Activated B cell treated with CpG ODN at 0.5 μM for 24 hours (primary cell): ENCODE measurements at regions not wholly inside any gene's neighbourhood (a gene's known extent, or its start where the extent isn't known, plus 50 kb on each side); places are given as distances from the start of the nearest gene placed in this dataset.

Experiments used
- ATAC-seq: fragments of 200-7000 bp; cut with Tn5 transposase; one replicate; pipeline ENCODE4 v1.10.0; 2021; ENCODE audit warnings: low read depth, mild to moderate bottlenecking, moderate library complexity
- CTCF ChIA-PET: fragments of 350-600 bp; sonication (Branson Sonifier 250); formaldehyde crosslinking; loops from one replicate; lab custom pipeline; 2021; ENCODE audit warnings: antibody characterized with exemption; lab: Charles Lee
- POLR2A ChIA-PET: fragments of 350-600 bp; sonication (Branson Sonifier 250); formaldehyde crosslinking; loops from one replicate; lab custom pipeline; 2021; ENCODE audit warnings: antibody characterized with exemption; lab: Charles Lee
- DNase-seq: peaks from one replicate; pipeline ENCODE4 v3.0.0; 2022
- H3K27ac Mint-ChIP-seq: one replicate; pipeline ENCODE4 v1.8.0; 2020; ENCODE audit warnings: mixed read lengths
- H3K27me3 Mint-ChIP-seq: one replicate; pipeline ENCODE4 v1.8.0; 2021; ENCODE audit warnings: mixed read lengths
- H3K36me3 Mint-ChIP-seq: one replicate; pipeline ENCODE4 v1.8.0; 2021; ENCODE audit warnings: low read depth, mixed read lengths
- H3K4me1 Mint-ChIP-seq: one replicate; pipeline ENCODE4 v1.8.0; 2021; ENCODE audit warnings: mixed read lengths
- H3K4me3 Mint-ChIP-seq: one replicate; pipeline ENCODE4 v1.8.0; 2020; ENCODE audit warnings: mild to moderate bottlenecking, mixed read lengths
- H3K9me3 Mint-ChIP-seq: one replicate; pipeline ENCODE4 v1.8.0; 2020; ENCODE audit warnings: mixed read lengths
- CTCF ChIP-seq: fragments of 200-600 bp; IDR thresholded peaks from one replicate; pipeline ENCODE4 v1.8.0; 2022; ENCODE audit warnings: antibody characterized with exemption, mild to moderate bottlenecking
- intact Hi-C: fragments of 100-400 bp; cut with micrococcal nuclease; formaldehyde crosslinking; loops from one replicate; pipeline ENCODE4 v1.15.1; 2024

- intact Hi-C loops, result no loop called here
- H3K27ac Mint-ChIP-seq, result no peak overlapping the region
- peaks cover 7% of the 10 kb centered on the region for H3K27me3 Mint-ChIP-seq
- CTCF ChIA-PET, result no interaction called here
- ATAC-seq, result no peak
- no peaks in the 10 kb centered on the region for H3K9me3 Mint-ChIP-seq
- POLR2A ChIA-PET, result no interaction called here
- DNase-seq, result no peak
- H3K36me3 Mint-ChIP-seq, result no peaks in the 10 kb centered on the region
- no peak overlapping the region for H3K4me3 Mint-ChIP-seq
- TF ChIP-seq CTCF, result no peak
- H3K4me1 Mint-ChIP-seq, result no peaks in the 10 kb centered on the region
These were observed 219.4 kb upstream of the ARL4C start for GRCh38 chr2:234716271-234716670.

GRCh38 chr2:234715671-234716250 is 218.9 kb upstream of the ARL4C start:
- Mint-ChIP-seq H3K4me1 (no peaks in the 10 kb centered on the region), H3K4me3 (no peak overlapping the region), H3K27ac (no peak overlapping the region), H3K9me3 (no peaks in the 10 kb centered on the region), H3K27me3 (peaks cover 7% of the 10 kb centered on the region), H3K36me3 (no peaks in the 10 kb centered on the region)
- CTCF ChIA-PET, result no interaction called here
- intact Hi-C loops, result no loop called here
- TF ChIP-seq CTCF, result no peak
- POLR2A ChIA-PET, result no interaction called here
- DNase-seq (no peak), ATAC-seq (no peak)

GRCh38 chr2:234714711-234715110 is 217.8 kb upstream of the ARL4C start:
- H3K9me3 Mint-ChIP-seq, result no peaks in the 10 kb centered on the region
- CTCF ChIA-PET, result interaction anchor here (1.0 kb wide), 1 partner anchor 104 kb away, joined by 3 read pairs; no protein-coding TSS in a partner anchor

GRCh38 chr2:234712421-234712935 is 215.6 kb upstream of the ARL4C start:
- intact Hi-C loops, result no loop called here
- Mint-ChIP-seq H3K9me3 (no peaks in the 10 kb centered on the region), H3K27me3 (peaks cover 15% of the 10 kb centered on the region), H3K36me3 (no peaks in the 10 kb centered on the region), H3K27ac (no peak overlapping the region), H3K4me3 (no peak overlapping the region), H3K4me1 (no peaks in the 10 kb centered on the region)
- CTCF ChIA-PET, result no interaction called here
- POLR2A ChIA-PET, result interaction anchor here (0.6 kb wide), 1 partner anchor 96 kb away, joined by 3 read pairs; no protein-coding TSS in a partner anchor
- no peak for DNase-seq
- ATAC-seq, result no peak
- no peak for TF ChIP-seq CTCF

More at GRCh38 chr2:234714711-234715110, 217.8 kb upstream of the ARL4C start:
- ATAC-seq (no peak), DNase-seq (no peak)
- intact Hi-C loops, result no loop called here
- POLR2A ChIA-PET, result no interaction called here
- H3K4me1 Mint-ChIP-seq, result no peaks in the 10 kb centered on the region
- no peak overlapping the region for H3K27ac Mint-ChIP-seq
- no peaks in the 10 kb centered on the region for H3K36me3 Mint-ChIP-seq
- H3K27me3 Mint-ChIP-seq, result peaks cover 12% of the 10 kb centered on the region
- TF ChIP-seq CTCF, result no peak
- no peak overlapping the region for H3K4me3 Mint-ChIP-seq

- no peak for DNase-seq
- ChIA-PET POLR2A (no interaction called here), CTCF (no interaction called here)
- ATAC-seq, result no peak
- Mint-ChIP-seq H3K36me3 (no peaks in the 10 kb centered on the region), H3K9me3 (no peaks in the 10 kb centered on the region), H3K4me1 (no peaks in the 10 kb centered on the region), H3K27me3 (peaks cover 15% of the 10 kb centered on the region), H3K27ac (no peak overlapping the region), H3K4me3 (no peak overlapping the region)
- intact Hi-C loops, result no loop called here
- no peak for TF ChIP-seq CTCF
These were observed 214.4 kb upstream of the ARL4C start for GRCh38 chr2:234711308-234711707.
